HG03575 (cell line): ENCODE measurements at regions not wholly inside any gene's neighbourhood (a gene's known extent, or its start where the extent isn't known, plus 50 kb on each side); places are given as distances from the start of the nearest gene placed in this dataset.
"Not testable (repeated sequence)": the region's sequence is repeated elsewhere in the genome, so short reads cannot be mapped to it uniquely, and the experiment has no call there.

Source experiments
- ATAC-seq: cut with Tn5 transposase; IDR thresholded peaks from one replicate; pipeline ENCODE4 v1.9.1; 2021; ENCODE audit not compliant: unreplicated experiment, insufficient number of reproducible peaks, low FRiP score; ENCODE audit errors: extremely low read depth

GRCh38 chr12:84134797-84135366 lies 777.7 kb downstream of the SLC6A15 start:
- ATAC-seq, result no peak

GRCh38 chr12:84131076-84131475 lies 781.5 kb downstream of the SLC6A15 start:
- no peak for ATAC-seq

GRCh38 chr12:84128117-84128991 lies 784.2 kb downstream of the SLC6A15 start:
- ATAC-seq, result no peak

GRCh38 chr12:84124211-84124610 lies 788.4 kb downstream of the SLC6A15 start:
- no peak for ATAC-seq

- ATAC-seq, result no peak
Observed at GRCh38 chr12:84117190-84117589, 795.4 kb downstream of the SLC6A15 start.

GRCh38 chr12:84113666-84114065 lies 798.9 kb downstream of the SLC6A15 start:
- ATAC-seq, result no peak

GRCh38 chr12:84103886-84104285 lies 808.7 kb downstream of the SLC6A15 start:
- not testable (repeated sequence) for ATAC-seq

- ATAC-seq, result not testable (repeated sequence)
Observed at GRCh38 chr12:84101963-84102362, 810.6 kb downstream of the SLC6A15 start.

GRCh38 chr12:84099591-84099990 lies 813.0 kb downstream of the SLC6A15 start:
- not testable (repeated sequence) for ATAC-seq

GRCh38 chr12:84091651-84092050 lies 820.9 kb downstream of the SLC6A15 start:
- no peak for ATAC-seq

- no peak for ATAC-seq
Observed at GRCh38 chr12:84089356-84089755, 823.2 kb downstream of the SLC6A15 start.

- no peak for ATAC-seq
Observed at GRCh38 chr12:84085046-84085445, 827.6 kb downstream of the SLC6A15 start.

GRCh38 chr12:84079626-84080025 lies 833.0 kb downstream of the SLC6A15 start:
- no peak for ATAC-seq

GRCh38 chr12:84077679-84078078 lies 834.9 kb downstream of the SLC6A15 start:
- no peak for ATAC-seq

- ATAC-seq, result no peak
Observed at GRCh38 chr12:84075991-84076390, 836.6 kb downstream of the SLC6A15 start.

- no peak for ATAC-seq
Observed at GRCh38 chr12:84073401-84073800, 839.2 kb downstream of the SLC6A15 start.

- ATAC-seq, result no peak
Observed at GRCh38 chr12:84072961-84073360, 839.6 kb downstream of the SLC6A15 start.

GRCh38 chr12:84070292-84070691 lies 842.3 kb downstream of the SLC6A15 start:
- ATAC-seq, result no peak

GRCh38 chr12:84069699-84070098 lies 842.9 kb downstream of the SLC6A15 start:
- no peak for ATAC-seq

GRCh38 chr12:84069198-84069597 lies 843.4 kb downstream of the SLC6A15 start:
- ATAC-seq, result no peak
